HEK293 (cell line): ENCODE measurements at regions not wholly inside any gene's neighbourhood (a gene's known extent, or its start where the extent isn't known, plus 50 kb on each side); places are given as distances from the start of the nearest gene placed in this dataset.

Experiments
- CTCF ChIA-PET: fragments of 350-600 bp; formaldehyde crosslinking; extraction: SDS; loops from one replicate; lab custom pipeline; 2021; ENCODE audit warnings: antibody characterized with exemption; lab: Yijun Ruan, JAX
- POLR2A ChIA-PET: fragments of 300-600 bp; formaldehyde crosslinking; extraction: SDS; loops from one replicate; lab custom pipeline; 2020; ENCODE audit warnings: antibody characterized with exemption, inconsistent platforms; lab: Yijun Ruan, JAX
- H3K27ac ChIP-seq: fragments of 200-500 bp; sonication (Bioruptor generic); 2 replicates; pipeline ENCODE4 v1.5.1; 2014; ENCODE audit warnings: low read depth, low read length, control low read depth, inconsistent platforms; ENCODE audit errors: extremely low read depth
- H3K36me3 ChIP-seq, 2 experiments: fragments of 200-500 bp in 1 of 2; sonication (Bioruptor generic) in 1 of 2; 1 replicate in 1 of 2; 2 replicates in 1 of 2; pipeline ENCODE4 v1.5.1; 2014 to 2017; ENCODE audit warnings: inconsistent platforms in 2 of 2, low read length in 2 of 2; ENCODE audit not compliant: control insufficient read depth in 2 of 2, insufficient read depth in 1 of 2
- H3K4me1 ChIP-seq: fragments of 200-500 bp; sonication (Bioruptor generic); 2 replicates; pipeline ENCODE4 v1.5.1; 2014; ENCODE audit warnings: mild to moderate bottlenecking, low read length, inconsistent platforms; ENCODE audit not compliant: control insufficient read depth, insufficient read depth
- H3K4me3 ChIP-seq: 2 replicates; pipeline ENCODE4 v1.5.1; 2011; ENCODE audit warnings: low read depth, mild to moderate bottlenecking, control low read depth, low read length, moderate library complexity
- H3K9me3 ChIP-seq: fragments of 200-500 bp; sonication (Bioruptor generic); 2 replicates; pipeline ENCODE4 v1.5.1; 2014; ENCODE audit warnings: low read depth, low read length, inconsistent platforms; ENCODE audit not compliant: control insufficient read depth, insufficient read depth
- BCL11A ChIP-seq: fragments of 450-650 bp; formaldehyde crosslinking; IDR thresholded peaks from 2 replicates; pipeline ENCODE4 v1.5.1; 2016; ENCODE audit warnings: low read depth, missing biosample characterization, missing genetic modification characterization
- KLF10 ChIP-seq: fragments of 450-650 bp; IDR thresholded peaks from 2 replicates; pipeline ENCODE4 v1.5.1; 2018; ENCODE audit warnings: missing biosample characterization, mild to moderate bottlenecking, missing genetic modification characterization
- SETDB1 ChIP-seq: IDR thresholded peaks from one replicate; pipeline ENCODE4 v1.6.1; 2017; ENCODE audit warnings: mild to moderate bottlenecking, low read length, moderate library complexity, mixed read lengths; ENCODE audit not compliant: insufficient read length
- SP3 ChIP-seq: fragments of 450-650 bp; formaldehyde crosslinking; IDR thresholded peaks from 2 replicates; pipeline ENCODE4 v1.5.1; 2016; ENCODE audit warnings: missing biosample characterization, missing genetic modification characterization
- ZEB2 ChIP-seq: fragments of 450-650 bp; formaldehyde crosslinking; IDR thresholded peaks from 2 replicates; pipeline ENCODE4 v1.5.1; 2016; ENCODE audit warnings: missing biosample characterization, missing genetic modification characterization
- ZNF10 ChIP-seq: fragments of 450-650 bp; formaldehyde crosslinking; IDR thresholded peaks from 2 replicates; pipeline ENCODE4 v1.5.1; 2017; ENCODE audit warnings: missing biosample characterization, missing genetic modification characterization
- ZNF169 ChIP-seq: fragments of 450-650 bp; formaldehyde crosslinking; IDR thresholded peaks from 2 replicates; pipeline ENCODE4 v1.5.1; 2016; ENCODE audit warnings: missing biosample characterization, missing genetic modification characterization
- ZNF214 ChIP-seq: fragments of 450-650 bp; formaldehyde crosslinking; IDR thresholded peaks from 2 replicates; pipeline ENCODE4 v1.5.1; 2017; ENCODE audit warnings: missing biosample characterization, mild to moderate bottlenecking, missing genetic modification characterization, borderline replicate concordance
- ZNF239 ChIP-seq: fragments of 450-650 bp; formaldehyde crosslinking; IDR thresholded peaks from 2 replicates; pipeline ENCODE4 v1.5.1; 2016; ENCODE audit warnings: missing biosample characterization, missing genetic modification characterization
- ZNF311 ChIP-seq: fragments of 450-650 bp; formaldehyde crosslinking; IDR thresholded peaks from 2 replicates; pipeline ENCODE4 v1.5.1; 2017; ENCODE audit warnings: missing biosample characterization, missing genetic modification characterization, borderline replicate concordance
- ZNF324 ChIP-seq: fragments of 450-650 bp; formaldehyde crosslinking; IDR thresholded peaks from 2 replicates; pipeline ENCODE4 v1.5.1; 2016; ENCODE audit warnings: missing biosample characterization, missing genetic modification characterization
- ZNF391 ChIP-seq: fragments of 450-650 bp; formaldehyde crosslinking; IDR thresholded peaks from 2 replicates; pipeline ENCODE4 v1.5.1; 2016; ENCODE audit warnings: low read depth, missing biosample characterization, missing genetic modification characterization, borderline replicate concordance
- ZNF404 ChIP-seq: fragments of 450-650 bp; formaldehyde crosslinking; IDR thresholded peaks from 2 replicates; pipeline ENCODE4 v1.5.1; 2017; ENCODE audit warnings: missing biosample characterization, missing genetic modification characterization
- ZNF416 ChIP-seq: fragments of 450-650 bp; formaldehyde crosslinking; IDR thresholded peaks from 2 replicates; pipeline ENCODE4 v1.5.1; 2016; ENCODE audit warnings: missing biosample characterization, missing genetic modification characterization
- ZNF426 ChIP-seq: fragments of 450-650 bp; formaldehyde crosslinking; IDR thresholded peaks from 2 replicates; pipeline ENCODE4 v1.5.1; 2017; ENCODE audit warnings: missing biosample characterization, missing genetic modification characterization, mild to moderate bottlenecking, inconsistent platforms, moderate library complexity
- ZNF571 ChIP-seq: fragments of 450-650 bp; formaldehyde crosslinking; IDR thresholded peaks from 2 replicates; pipeline ENCODE4 v1.5.0; 2017; ENCODE audit warnings: missing biosample characterization, missing genetic modification characterization
- ZNF654 ChIP-seq: fragments of 450-650 bp; formaldehyde crosslinking; IDR thresholded peaks from 2 replicates; pipeline ENCODE4 v1.5.1; 2016; ENCODE audit warnings: low read depth, missing biosample characterization, missing genetic modification characterization
- ZNF658 ChIP-seq: fragments of 450-650 bp; formaldehyde crosslinking; IDR thresholded peaks from 2 replicates; pipeline ENCODE4; 2016; ENCODE audit warnings: missing biosample characterization, missing genetic modification characterization
- TF ChIP-seq, protein P1 (sequence below): fragments of 450-650 bp; formaldehyde crosslinking; IDR thresholded peaks from 2 replicates; pipeline ENCODE4 v1.5.1; 2016; ENCODE audit warnings: missing biosample characterization, missing genetic modification characterization
- TF ChIP-seq, protein P2 (sequence below): fragments of 450-650 bp; formaldehyde crosslinking; IDR thresholded peaks from 2 replicates; pipeline ENCODE4 v1.5.1; 2016; ENCODE audit warnings: missing biosample characterization, missing genetic modification characterization, borderline replicate concordance
- TF ChIP-seq, protein P3 (sequence below): fragments of 450-650 bp; formaldehyde crosslinking; IDR thresholded peaks from 2 replicates; pipeline ENCODE4 v1.5.1; 2016; ENCODE audit warnings: missing biosample characterization, missing genetic modification characterization
- TF ChIP-seq, protein P4 (sequence below): fragments of 450-650 bp; formaldehyde crosslinking; IDR thresholded peaks from 2 replicates; pipeline ENCODE4 v1.5.1; 2017; ENCODE audit warnings: missing biosample characterization, mild to moderate bottlenecking, missing genetic modification characterization, moderate library complexity
- TF ChIP-seq, protein P5 (sequence below): fragments of 450-650 bp; formaldehyde crosslinking; IDR thresholded peaks from 2 replicates; pipeline ENCODE4 v1.5.1; 2016; ENCODE audit warnings: missing biosample characterization, missing genetic modification characterization

DNA sequence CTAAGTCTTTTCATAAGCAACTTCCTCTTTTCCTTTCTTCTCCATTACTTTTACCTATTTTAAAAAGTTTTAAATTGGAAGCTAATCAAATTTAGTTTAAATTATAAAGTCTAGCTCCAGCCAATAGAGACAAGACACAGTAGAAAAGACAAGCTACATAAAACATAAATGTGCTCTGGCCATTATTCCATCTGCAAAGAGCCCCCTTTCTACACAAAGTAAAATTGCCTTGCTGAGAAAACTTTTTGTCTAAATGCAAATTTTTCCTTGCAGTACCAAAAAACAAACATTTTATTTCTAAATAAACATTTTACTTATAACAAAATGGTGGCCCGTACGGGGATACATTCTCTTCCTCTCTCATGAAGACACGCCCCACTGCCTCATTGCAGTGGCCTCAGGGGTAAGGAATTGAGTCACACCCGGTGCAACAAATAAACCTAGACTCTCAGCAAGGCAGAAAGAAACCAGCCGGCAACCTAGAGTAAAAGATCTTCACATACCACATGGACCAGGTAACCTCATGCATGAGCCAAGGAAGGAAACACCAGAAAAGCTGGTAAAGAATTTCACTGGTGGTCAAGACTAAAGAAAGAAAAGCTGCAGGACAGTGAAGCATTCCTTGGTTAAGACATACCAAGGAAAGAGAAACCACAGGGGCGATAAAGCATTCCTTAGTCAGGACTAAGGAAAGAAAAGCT, 71.6 kb upstream of the ZNF746 start:
- Histone ChIP-seq H3K36me3 (peaks cover 0 to 48% of the 10 kb centered on the region in 2 experiments; a peak in 1 of 3 replicates), H3K27ac (no peak overlapping the region), H3K4me1 (no peaks in the 10 kb centered on the region), H3K9me3 (no peaks in the 10 kb centered on the region), H3K4me3 (no peak overlapping the region)
- TF ChIP-seq, protein P1, sequence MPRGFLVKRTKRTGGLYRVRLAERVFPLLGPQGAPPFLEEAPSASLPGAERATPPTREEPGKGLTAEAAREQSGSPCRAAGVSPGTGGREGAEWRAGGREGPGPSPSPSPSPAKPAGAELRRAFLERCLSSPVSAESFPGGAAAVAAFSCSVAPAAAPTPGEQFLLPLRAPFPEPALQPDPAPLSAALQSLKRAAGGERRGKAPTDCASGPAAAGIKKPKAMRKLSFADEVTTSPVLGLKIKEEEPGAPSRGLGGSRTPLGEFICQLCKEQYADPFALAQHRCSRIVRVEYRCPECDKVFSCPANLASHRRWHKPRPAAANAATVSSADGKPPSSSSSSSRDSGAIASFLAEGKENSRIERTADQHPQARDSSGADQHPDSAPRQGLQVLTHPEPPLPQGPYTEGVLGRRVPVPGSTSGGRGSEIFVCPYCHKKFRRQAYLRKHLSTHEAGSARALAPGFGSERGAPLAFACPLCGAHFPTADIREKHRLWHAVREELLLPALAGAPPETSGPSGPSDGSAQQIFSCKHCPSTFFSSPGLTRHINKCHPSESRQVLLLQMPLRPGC (tag by site-specific recombination): no peak
- TF ChIP-seq BCL11A (tag by site-specific recombination) (no peak), SETDB1 (peak; percentile 64), ZNF311 (tag by site-specific recombination) (no peak), KLF10 (tag by site-specific recombination) (no peak)
- TF ChIP-seq, protein P2, sequence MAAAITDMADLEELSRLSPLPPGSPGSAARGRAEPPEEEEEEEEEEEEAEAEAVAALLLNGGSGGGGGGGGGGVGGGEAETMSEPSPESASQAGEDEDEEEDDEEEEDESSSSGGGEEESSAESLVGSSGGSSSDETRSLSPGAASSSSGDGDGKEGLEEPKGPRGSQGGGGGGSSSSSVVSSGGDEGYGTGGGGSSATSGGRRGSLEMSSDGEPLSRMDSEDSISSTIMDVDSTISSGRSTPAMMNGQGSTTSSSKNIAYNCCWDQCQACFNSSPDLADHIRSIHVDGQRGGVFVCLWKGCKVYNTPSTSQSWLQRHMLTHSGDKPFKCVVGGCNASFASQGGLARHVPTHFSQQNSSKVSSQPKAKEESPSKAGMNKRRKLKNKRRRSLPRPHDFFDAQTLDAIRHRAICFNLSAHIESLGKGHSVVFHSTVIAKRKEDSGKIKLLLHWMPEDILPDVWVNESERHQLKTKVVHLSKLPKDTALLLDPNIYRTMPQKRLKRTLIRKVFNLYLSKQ (tag by site-specific recombination): no peak
- ChIA-PET POLR2A (no interaction called here), CTCF (no interaction called here)

DNA sequence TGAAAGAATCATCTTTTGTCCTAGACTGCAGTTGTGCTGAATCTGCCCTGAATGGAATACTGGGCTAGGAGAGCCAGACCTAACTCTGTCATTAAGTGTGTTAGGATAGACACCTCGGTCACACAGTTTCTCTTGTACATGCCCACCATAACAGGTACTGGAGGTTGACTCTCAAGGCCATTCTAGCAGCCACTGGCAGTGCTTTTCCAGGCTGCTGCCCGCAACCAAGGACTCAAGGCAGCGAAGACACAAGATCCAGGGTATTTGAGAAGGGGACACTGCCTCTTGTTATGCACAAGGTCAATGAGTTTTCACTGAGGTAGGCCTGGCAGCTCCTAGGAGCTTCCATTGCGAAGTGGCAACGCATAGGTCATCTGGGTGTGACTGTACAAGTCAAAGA, 70.6 kb upstream of the ZNF746 start:
- no peak for TF ChIP-seq ZNF169 (tag by site-specific recombination)
- no peak for TF ChIP-seq SP3
- no peak for TF ChIP-seq ZNF324
- TF ChIP-seq, all 188 proteins: peak for 0

DNA sequence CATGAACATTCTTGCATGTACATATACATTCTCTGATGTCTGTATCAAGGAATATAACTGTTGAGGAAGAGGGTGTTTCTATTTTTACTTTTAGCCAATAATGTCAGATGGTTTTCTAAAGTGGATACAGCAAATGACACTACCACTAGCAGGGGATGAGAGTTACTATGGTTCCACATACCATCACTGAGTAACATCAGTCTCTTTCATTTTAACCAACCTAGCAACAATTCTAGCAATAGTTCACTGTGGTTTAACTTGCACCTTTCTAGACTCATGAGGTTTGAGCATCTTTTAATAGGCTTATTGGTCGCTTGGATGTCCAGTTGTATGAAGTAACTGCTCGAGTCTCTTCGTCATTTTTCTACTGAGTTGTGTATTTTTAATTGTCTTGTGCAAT, 68.5 kb upstream of the ZNF746 start:
- H3K27ac ChIP-seq: no peak overlapping the region
- CTCF ChIA-PET: no interaction called here
- H3K9me3 ChIP-seq: no peaks in the 10 kb centered on the region
- no peak overlapping the region for H3K4me3 ChIP-seq
- TF ChIP-seq ZNF10 (no peak), ZNF239 (tag by site-specific recombination) (no peak), ZNF658 (tag by site-specific recombination) (no peak), ZNF404 (tag by site-specific recombination) (no peak), ZNF214 (tag by site-specific recombination) (no peak), ZNF571 (tag by site-specific recombination) (no peak), ZNF416 (no peak), ZNF654 (tag by site-specific recombination) (no peak), ZNF391 (tag by site-specific recombination) (no peak), ZEB2 (tag by site-specific recombination) (no peak), ZNF426 (tag by site-specific recombination) (no peak)
- TF ChIP-seq, protein P3, sequence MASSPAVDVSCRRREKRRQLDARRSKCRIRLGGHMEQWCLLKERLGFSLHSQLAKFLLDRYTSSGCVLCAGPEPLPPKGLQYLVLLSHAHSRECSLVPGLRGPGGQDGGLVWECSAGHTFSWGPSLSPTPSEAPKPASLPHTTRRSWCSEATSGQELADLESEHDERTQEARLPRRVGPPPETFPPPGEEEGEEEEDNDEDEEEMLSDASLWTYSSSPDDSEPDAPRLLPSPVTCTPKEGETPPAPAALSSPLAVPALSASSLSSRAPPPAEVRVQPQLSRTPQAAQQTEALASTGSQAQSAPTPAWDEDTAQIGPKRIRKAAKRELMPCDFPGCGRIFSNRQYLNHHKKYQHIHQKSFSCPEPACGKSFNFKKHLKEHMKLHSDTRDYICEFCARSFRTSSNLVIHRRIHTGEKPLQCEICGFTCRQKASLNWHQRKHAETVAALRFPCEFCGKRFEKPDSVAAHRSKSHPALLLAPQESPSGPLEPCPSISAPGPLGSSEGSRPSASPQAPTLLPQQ: no peak
- TF ChIP-seq, protein P4, sequence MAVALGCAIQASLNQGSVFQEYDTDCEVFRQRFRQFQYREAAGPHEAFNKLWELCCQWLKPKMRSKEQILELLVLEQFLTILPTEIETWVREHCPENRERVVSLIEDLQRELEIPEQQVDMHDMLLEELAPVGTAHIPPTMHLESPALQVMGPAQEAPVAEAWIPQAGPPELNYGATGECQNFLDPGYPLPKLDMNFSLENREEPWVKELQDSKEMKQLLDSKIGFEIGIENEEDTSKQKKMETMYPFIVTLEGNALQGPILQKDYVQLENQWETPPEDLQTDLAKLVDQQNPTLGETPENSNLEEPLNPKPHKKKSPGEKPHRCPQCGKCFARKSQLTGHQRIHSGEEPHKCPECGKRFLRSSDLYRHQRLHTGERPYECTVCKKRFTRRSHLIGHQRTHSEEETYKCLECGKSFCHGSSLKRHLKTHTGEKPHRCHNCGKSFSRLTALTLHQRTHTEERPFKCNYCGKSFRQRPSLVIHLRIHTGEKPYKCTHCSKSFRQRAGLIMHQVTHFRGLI (tag by site-specific recombination): no peak
- TF ChIP-seq, protein P5, sequence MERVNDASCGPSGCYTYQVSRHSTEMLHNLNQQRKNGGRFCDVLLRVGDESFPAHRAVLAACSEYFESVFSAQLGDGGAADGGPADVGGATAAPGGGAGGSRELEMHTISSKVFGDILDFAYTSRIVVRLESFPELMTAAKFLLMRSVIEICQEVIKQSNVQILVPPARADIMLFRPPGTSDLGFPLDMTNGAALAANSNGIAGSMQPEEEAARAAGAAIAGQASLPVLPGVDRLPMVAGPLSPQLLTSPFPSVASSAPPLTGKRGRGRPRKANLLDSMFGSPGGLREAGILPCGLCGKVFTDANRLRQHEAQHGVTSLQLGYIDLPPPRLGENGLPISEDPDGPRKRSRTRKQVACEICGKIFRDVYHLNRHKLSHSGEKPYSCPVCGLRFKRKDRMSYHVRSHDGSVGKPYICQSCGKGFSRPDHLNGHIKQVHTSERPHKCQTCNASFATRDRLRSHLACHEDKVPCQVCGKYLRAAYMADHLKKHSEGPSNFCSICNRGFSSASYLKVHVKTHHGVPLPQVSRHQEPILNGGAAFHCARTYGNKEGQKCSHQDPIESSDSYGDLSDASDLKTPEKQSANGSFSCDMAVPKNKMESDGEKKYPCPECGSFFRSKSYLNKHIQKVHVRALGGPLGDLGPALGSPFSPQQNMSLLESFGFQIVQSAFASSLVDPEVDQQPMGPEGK (tag by site-specific recombination): no peak
- TF ChIP-seq, all 188 proteins: peak for 0
- Histone ChIP-seq H3K4me1 (no peaks in the 10 kb centered on the region), H3K36me3 (peaks cover 0 to 63% of the 10 kb centered on the region in 2 experiments; a peak in 1 of 3 replicates)
- POLR2A ChIA-PET: no interaction called here

More for the DNA sequence above, 70.6 kb upstream of the ZNF746 start:
- no peaks in the 10 kb centered on the region for H3K4me1 ChIP-seq
- H3K9me3 ChIP-seq: no peaks in the 10 kb centered on the region
- POLR2A ChIA-PET: no interaction called here
- peaks cover 0 to 53% of the 10 kb centered on the region in 2 experiments; a peak in 1 of 3 replicates for H3K36me3 ChIP-seq
- no peak overlapping the region for H3K4me3 ChIP-seq
- CTCF ChIA-PET: interaction anchor here (0.6 kb wide), 1 partner anchor 526 kb away, joined by 3 read pairs; no protein-coding TSS in a partner anchor
- H3K27ac ChIP-seq: no peak overlapping the region
